WI38 (cell line): ENCODE measurements at regions not wholly inside any gene's neighbourhood (a gene's known extent, or its start where the extent isn't known, plus 50 kb on each side); places are given as distances from the start of the nearest gene placed in this dataset.

ENCODE experiments used
- H3K4me3 ChIP-seq: 2 replicates; pipeline ENCODE4 v1.5.1; 2011; ENCODE audit warnings: low read depth, mild to moderate bottlenecking, control low read depth, low read length
- TF ChIP-seq, protein P1 (sequence below): IDR thresholded peaks from 2 replicates; pipeline ENCODE4 v1.5.1; 2012; ENCODE audit warnings: low read depth, mild to moderate bottlenecking, control low read depth, low read length

GRCh38 chr1:234975941-234976860 is 152.4 kb downstream of the TOMM20 start:
- no peak overlapping the region for H3K4me3 ChIP-seq
- TF ChIP-seq, protein P1, sequence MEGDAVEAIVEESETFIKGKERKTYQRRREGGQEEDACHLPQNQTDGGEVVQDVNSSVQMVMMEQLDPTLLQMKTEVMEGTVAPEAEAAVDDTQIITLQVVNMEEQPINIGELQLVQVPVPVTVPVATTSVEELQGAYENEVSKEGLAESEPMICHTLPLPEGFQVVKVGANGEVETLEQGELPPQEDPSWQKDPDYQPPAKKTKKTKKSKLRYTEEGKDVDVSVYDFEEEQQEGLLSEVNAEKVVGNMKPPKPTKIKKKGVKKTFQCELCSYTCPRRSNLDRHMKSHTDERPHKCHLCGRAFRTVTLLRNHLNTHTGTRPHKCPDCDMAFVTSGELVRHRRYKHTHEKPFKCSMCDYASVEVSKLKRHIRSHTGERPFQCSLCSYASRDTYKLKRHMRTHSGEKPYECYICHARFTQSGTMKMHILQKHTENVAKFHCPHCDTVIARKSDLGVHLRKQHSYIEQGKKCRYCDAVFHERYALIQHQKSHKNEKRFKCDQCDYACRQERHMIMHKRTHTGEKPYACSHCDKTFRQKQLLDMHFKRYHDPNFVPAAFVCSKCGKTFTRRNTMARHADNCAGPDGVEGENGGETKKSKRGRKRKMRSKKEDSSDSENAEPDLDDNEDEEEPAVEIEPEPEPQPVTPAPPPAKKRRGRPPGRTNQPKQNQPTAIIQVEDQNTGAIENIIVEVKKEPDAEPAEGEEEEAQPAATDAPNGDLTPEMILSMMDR: no peak

- no peak overlapping the region for H3K4me3 ChIP-seq
- TF ChIP-seq, protein P1: no peak
Observed at GRCh38 chr1:234975122-234975940, 153.3 kb downstream of the TOMM20 start.

DNA sequence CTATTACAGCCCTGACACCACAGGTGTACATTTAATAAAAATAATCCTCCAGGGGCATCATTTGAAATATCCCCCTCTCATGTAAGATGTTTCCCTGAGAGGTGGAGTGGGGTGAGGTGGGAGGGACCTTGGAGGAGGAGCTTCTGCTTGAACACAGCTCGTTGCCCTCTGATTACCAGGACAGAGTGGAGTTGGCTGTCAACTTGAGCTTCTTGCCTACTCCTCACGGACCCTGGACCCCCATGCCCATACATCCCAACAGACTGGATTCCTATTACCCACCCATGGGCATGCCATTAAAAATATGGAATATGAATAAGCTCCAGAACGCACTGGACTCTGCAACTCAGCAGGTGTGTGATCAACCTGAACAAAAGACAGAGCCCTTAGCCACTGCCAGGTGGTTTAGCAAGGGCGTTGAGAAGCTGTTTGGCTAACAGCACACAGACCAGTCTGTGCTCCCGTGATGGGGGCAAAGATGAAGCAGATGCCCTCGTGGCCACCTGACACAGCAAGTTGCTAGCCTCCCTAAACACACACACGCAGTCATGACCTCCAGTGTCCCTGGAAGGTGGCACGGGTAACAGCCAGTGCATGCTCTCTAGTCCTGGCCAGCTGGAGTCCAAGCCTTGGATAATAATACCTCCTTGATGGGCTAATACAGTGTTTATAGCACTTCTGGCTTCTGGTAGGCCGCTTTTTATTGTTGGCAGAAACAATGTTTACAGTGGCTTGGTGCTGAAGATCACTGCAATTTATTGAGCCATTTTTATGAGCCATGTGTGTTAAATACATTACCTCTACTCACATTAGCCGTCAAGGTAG is 155.0 kb downstream of the TOMM20 start:
- TF ChIP-seq, protein P1: no peak
- H3K4me3 ChIP-seq: no peak overlapping the region

DNA sequence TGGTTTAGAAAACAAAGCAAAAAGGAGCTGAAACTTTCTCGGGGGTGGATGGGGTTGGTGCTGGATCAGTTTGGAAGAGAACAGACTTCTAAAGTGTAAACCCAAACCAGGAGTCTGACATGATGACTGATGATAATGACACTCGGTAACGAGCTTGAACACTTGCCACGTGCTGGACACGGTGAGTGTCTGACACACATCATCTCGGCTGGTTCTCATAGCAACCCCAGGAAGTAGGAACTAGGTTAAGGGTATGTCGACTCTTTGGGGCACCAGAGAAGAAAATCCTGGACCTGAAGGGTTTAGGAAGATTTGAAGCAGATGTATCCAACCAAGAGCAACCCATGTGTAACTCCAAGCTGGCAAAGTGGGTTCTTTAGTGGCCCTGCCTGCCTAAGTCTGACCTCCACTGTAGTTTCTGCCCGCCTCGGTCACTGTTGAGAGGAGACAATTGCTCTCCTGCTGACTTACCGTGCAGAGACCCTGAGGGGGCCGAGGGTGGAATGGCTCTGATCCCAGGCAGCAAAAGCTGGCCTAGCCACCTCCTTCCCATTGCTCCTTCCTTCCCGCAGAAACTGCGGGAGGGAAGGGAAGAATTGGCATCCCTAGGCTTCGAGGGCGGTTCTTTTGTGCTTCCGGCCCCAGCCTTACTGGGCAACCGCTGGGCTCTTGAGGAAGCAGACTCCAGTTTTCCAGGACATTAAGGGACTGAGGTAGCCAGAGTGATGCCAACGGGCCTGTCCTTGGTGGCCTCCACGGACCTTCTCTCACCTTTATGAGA is 156.0 kb downstream of the TOMM20 start:
- TF ChIP-seq, protein P1: no peak
- H3K4me3 ChIP-seq: no peak overlapping the region

DNA sequence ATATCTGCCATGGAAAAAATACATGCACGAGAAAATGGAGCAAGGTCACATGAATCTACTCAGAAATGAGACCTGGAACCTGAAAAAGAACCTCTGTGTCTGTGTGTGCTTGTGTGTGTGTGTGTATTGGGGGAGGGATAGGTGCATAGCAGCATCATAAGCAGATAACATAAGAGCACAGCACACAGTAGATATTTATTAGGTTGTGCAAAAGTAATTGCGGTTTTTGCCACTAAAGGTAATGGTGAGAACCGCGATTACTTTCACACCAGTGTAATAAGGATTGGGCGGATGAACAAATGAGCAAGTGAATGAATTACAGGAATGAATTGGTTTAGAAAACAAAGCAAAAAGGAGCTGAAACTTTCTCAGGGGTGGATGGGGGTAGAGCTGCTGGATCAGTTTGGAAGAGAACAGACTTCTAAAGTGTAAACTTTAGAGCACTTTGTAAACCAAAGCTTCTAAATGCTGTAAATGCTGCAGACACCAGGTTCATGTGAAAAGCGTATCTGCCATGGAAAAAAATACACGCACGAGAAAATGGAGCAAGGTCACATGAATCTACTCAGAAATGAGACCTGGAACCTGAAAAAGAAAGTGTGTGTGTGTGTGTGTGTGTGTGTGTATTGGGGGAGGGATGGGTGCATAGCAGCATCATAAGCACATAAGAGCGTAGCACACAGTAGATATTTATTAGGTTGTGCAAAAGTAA is 156.9 kb downstream of the TOMM20 start:
- TF ChIP-seq, protein P1: no peak
- no peak overlapping the region for H3K4me3 ChIP-seq
